NCI-H2227 (cell line): ENCODE measurements at regions not wholly inside any gene's neighbourhood (a gene's known extent, or its start where the extent isn't known, plus 50 kb on each side); places are given as distances from the start of the nearest gene placed in this dataset.

ENCODE experiments used
- DNase-seq: peaks from one replicate; lab custom pipeline; 2025; ENCODE audit not compliant: unreplicated experiment; lab: John Stamatoyannopoulos, UW

DNA sequence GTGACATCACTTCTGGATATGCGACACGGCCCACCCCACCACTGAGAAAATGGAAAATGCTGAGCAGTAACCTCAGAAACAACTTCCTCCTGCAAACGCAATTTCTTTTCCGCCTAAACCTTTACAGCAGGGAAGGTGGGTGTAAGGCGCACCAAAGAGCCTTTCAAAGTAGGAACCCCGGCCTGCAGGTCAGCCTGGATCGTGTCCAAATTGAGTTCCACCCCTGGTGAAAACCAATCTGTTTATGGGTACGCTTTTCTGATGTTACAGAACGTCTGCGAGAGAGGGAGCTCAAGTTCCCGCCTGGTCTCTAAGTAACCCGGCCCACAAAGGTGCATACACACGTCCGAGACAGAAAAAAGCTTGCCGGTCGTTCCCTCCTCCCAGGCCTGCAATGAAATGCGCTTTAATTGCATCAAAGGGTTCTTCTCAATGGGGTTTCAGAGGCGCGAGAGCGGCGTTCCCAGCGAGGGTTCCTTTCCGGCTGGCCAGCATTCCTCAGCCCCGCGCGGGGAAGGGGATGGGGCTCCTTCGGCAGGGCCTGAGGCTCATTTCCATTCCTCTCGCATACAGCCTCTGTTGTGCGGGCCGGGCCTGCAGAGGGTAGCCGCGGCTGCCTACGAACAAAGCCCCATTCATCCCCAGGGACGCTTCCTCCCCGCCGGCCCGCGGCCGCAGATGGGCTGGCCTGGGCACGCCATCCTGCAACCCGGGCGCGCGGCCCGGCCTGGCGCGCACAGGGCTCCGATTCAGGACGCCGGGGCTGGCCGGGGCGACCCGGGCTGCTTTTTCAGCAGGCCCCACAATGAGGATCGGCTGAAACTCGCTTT is 138.1 kb downstream of the TMCO5A start:
- DNase-seq, result peak; percentile 72

GRCh38 chr15:38073178-38073946 is 138.9 kb downstream of the TMCO5A start:
- DNase-seq, result no peak

- no peak for DNase-seq
These were observed 139.6 kb downstream of the TMCO5A start for GRCh38 chr15:38074029-38074428.

DNA sequence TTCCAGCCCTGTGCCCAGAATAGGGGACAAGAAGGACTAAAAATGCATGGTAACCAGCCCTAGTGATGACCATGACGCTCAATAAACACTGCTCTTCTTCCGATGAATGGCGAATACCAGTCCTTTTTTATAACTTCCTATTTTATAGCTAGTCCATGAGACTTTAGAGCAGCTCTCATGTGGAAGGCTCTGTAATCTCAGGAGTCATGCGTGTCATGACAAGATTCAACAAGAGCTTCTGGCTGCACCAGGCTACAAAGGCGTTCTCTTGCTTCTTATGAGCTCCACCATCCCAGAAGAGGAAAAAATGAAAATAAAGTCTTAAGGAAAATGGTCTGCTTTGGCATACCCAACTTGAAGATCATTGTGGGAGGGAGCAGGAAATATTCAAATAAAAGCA is 141.0 kb downstream of the TMCO5A start:
- DNase-seq, result no peak

DNA sequence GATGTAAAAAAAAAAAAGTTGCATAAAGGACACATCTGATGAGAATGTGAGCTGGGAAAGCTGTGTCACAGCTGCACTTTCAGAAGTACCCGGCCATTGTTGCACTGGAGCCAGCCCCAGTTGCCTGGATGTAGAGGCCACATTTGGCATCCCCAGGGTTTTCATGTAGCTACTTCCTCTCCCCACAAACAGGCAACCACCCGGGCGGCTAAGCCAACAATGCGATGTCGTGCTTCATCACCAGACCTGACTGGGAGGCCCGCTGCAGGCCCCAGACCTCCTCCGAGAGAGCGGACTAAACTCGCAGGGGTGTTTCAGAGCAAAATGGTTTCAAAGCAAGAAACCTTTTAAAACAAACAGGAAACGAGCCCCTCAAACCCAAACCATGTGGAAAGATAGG is 142.3 kb downstream of the TMCO5A start:
- no peak for DNase-seq

DNA sequence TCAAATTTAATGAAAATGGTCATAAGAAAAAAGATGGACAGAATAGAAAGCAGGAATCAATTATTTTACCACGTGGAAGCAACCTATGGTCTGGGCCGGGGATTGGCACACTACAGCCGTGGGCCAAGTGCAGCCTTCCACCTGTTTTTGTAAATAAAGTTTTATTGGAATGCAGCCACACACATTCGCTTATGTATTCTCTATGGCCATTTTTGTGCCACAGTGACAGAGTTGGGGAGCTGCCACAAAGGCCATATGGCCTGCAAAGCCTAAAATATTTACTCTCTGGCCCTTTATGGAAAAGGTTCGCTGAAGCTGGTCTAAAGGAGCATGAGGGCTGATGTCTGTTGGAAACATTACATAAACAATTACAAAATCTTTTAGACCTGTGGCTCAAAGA is 144.8 kb downstream of the TMCO5A start:
- no peak for DNase-seq

- DNase-seq, result no peak
These were observed 146.3 kb downstream of the TMCO5A start for GRCh38 chr15:38080651-38081275.

DNA sequence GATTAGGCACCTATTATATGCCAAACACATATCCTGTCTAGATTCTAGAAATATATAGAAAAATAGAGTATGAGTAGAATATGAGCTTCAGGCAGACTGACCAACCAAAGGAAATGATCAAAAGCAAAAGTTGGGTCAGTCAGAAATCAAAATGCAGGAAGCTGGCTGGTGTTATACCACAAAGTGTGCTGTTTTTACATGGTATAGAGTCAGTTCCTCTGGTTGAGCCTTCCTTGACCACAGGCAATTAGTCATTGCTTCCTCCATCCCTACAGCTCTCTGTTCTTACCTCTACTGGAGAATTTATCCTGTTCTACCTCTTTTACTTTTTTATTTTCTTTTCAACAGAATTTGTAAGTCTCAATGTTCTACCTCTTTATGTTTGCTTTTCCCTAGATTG is 149.8 kb downstream of the TMCO5A start:
- DNase-seq, result no peak

DNA sequence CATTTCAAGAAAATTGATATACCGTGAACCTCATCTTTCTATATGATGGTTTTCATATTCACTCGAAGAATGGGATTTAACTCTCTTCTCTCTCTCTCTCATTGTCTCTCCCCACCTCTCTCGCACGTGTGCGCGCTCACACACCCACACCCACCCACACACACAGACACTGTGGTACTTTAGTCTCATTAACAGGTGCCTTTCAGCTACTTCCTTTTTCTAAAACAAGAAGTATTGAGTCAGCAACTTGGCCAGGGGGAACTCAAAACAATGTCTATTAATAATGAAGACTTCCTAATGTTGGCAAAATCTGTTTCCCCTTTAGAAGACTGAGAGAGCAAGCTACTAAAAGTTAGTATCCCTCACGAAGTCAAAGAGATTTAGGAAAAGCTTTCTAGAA is 150.7 kb downstream of the TMCO5A start:
- DNase-seq, result no peak

DNA sequence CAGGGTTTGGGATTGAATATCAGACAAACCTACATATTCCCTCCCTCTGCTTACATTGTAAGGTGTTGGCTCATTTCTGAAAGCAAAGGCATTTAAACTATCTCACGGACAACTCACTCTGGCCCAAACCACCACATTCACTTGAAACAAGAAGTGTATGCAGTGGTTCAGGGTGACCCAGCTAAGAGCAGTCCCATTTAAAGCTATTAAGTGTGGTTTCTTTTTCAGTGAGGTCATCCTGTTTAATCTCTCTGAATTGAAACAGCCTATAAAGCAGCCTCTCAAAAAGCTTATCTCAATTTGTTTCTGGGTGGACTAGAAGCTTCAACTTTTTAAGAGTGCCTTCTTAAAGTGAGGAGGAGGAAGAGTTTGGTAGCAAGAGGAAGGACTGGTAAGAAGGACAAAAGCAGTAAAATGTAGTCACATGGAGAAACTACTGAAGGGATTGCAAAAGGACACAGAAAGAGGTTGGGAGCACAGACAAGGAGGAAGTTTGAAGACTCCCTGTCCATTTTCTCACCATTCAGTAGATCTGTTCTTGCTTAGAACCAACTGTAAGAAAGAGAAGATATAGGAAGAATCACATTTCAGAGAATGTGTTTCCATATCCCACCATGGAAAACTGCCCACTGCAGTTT is 151.6 kb downstream of the TMCO5A start:
- no peak for DNase-seq

DNA sequence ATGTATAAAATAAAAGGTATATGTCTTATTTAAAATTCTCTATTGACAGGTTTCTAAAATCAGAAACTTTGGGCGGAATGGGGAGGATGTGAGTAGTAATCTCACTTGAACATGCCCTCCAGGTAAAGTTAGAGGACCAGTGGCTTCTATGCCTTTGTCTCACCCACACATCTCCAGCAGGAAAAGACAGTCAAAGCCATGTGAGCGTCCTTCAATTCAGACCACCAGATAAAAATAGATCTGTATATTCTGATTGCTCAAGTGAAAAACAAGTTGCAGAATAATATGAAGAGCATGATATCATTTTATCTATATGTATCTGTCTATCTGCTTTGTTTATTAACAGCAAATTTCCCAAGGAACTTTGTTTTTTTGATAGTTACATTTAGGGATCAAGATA is 152.2 kb downstream of the TMCO5A start:
- no peak for DNase-seq

GRCh38 chr15:38088971-38089370 is 154.5 kb downstream of the TMCO5A start:
- no peak for DNase-seq

- no peak for DNase-seq
These were observed 155.8 kb downstream of the TMCO5A start for GRCh38 chr15:38090223-38090622.

GRCh38 chr15:38090678-38091077 is 156.2 kb downstream of the TMCO5A start:
- no peak for DNase-seq

DNA sequence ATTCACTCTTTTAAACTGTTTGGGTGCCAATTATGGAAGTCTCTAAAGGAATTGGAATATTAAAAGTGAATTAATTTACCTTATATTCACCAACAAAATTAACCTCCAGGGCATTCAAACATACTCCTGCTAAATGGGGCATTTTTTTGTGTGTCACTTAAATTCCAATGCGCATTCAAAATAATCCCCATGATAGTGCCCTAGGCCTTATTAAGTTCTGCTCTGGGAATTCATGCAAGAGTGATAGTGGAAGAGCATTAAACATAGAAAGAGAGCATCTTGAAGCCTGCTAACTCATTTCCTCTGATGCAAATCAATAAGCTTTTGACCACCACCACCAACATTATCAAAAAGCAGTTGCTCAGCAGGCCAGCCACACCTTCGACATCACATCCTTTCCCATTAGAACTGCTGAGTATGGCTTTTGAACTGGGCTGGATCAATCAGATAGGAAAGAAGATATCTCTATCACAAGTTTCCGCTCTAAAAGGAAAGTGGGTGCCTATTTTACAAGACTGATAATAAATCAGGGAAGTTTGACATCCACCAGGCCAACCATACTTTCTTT is 156.7 kb downstream of the TMCO5A start:
- DNase-seq, result no peak

- no peak for DNase-seq
These were observed 158.7 kb upstream of the SPRED1 start for GRCh38 chr15:38093931-38094330.

- no peak for DNase-seq
These were observed 149.7 kb upstream of the SPRED1 start for GRCh38 chr15:38102972-38103371.

DNA sequence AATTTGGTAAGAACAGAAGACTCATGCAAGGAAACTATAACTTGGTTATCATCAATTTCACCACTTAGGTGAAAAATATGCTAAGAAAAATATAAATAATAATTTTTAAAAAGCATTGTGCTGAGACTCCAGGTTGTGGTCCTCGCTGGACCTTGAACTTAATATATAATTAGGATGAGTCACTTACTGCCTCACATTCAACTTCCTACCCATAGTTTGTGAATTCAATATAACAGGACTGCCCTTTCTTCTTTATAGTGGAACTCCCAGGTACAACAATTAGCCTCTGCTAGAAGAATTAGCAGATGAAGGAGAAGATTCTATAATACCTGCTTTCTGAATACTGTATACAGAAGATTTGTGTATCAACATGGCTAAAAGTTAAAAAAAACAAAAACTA is 149.1 kb upstream of the SPRED1 start:
- no peak for DNase-seq

DNA sequence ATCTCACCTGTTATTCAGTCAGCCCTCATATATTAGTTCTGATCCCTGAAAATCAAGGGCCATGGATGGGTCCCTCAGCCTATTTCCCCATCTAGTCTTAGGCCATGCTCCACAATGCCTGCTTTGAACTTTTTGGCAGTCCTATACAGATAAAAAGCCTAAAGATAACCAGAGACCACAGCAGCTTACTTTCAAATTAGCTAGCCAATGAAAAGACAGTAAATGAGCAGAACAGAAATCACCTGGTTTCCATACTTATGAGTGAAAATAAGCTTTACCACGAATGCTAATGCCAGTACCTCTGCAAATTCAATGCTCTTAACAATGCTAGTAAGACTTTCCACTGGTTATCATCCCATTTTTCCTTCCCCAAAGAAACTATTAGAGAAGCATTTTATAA is 141.6 kb upstream of the SPRED1 start:
- DNase-seq, result no peak

GRCh38 chr15:38112406-38112805 is 140.2 kb upstream of the SPRED1 start:
- no peak for DNase-seq

GRCh38 chr15:38115121-38115520 is 137.5 kb upstream of the SPRED1 start:
- no peak for DNase-seq
